ENCODE measurements at regions not wholly inside any gene's neighbourhood (a gene's known extent, or its start where the extent isn't known, plus 50 kb on each side); places are given as distances from the start of the nearest gene placed in this dataset.

GRCh38 chr5:56377573-56377972 is 144.4 kb upstream of the ANKRD55 start:
- TF ChIP-seq POLR2AphosphoS5 (IDR thresholded peaks at IDR 0.05; ENCODE audit: low read depth, low read length) (no peak), POLR2A (IDR thresholded peaks at IDR 0.05; ENCODE audit: low read depth, low read length) (no peak)
